Neural cell (in vitro differentiated cells): ENCODE measurements at regions not wholly inside any gene's neighbourhood (a gene's known extent, or its start where the extent isn't known, plus 50 kb on each side); places are given as distances from the start of the nearest gene placed in this dataset.
A peak's percentile ranks its signal among the peaks of the same experiment; 100 is the strongest.

Source experiments
- H2AFZ ChIP-seq: fragments of 200-600, 300-800 bp; sonication (generic), shearing (Covaris generic); 2 replicates; pipeline ENCODE4 v1.6.0; 2014; ENCODE audit warnings: low read depth, mild to moderate bottlenecking, antibody characterized with exemption, low read length, moderate library complexity
- H3F3A ChIP-seq: fragments of 200-600 bp; shearing (Covaris generic); 2 replicates; pipeline ENCODE4 v1.6.1; 2016; ENCODE audit warnings: mild to moderate bottlenecking, moderate library complexity, mixed read lengths, antibody characterized with exemption, low read length; ENCODE audit not compliant: insufficient read depth, poor library complexity, severe bottlenecking
- H3K27ac ChIP-seq: fragments of 200-600, 300-800 bp; sonication (generic), shearing (Covaris generic); 2 replicates; pipeline ENCODE4 v1.5.1; 2014; ENCODE audit warnings: mild to moderate bottlenecking, low read length, moderate library complexity
- H3K27me3 ChIP-seq: fragments of 300-800, 200-600 bp; sonication (generic), shearing (Covaris generic); 2 replicates; pipeline ENCODE4 v1.6.0; 2014; ENCODE audit warnings: mild to moderate bottlenecking, low read depth, low read length, moderate library complexity; ENCODE audit not compliant: insufficient read depth
- H3K36me3 ChIP-seq: fragments of 300-800, 200-600 bp; sonication (generic), shearing (Covaris generic); 2 replicates; pipeline ENCODE4 v1.5.1; 2014; ENCODE audit warnings: mild to moderate bottlenecking, antibody characterized with exemption, low read length, moderate library complexity; ENCODE audit not compliant: insufficient read depth
- H3K4me2 ChIP-seq: fragments of 300-800, 200-600 bp; sonication (generic), shearing (Covaris generic); 2 replicates; pipeline ENCODE4 v1.6.0; 2014; ENCODE audit warnings: mild to moderate bottlenecking, low read length
- H3K4me3 ChIP-seq: fragments of 300-800, 200-600 bp; sonication (generic), shearing (Covaris generic); 2 replicates; pipeline ENCODE4 v1.5.1; 2014; ENCODE audit warnings: mild to moderate bottlenecking, low read length, moderate library complexity
- H3K79me2 ChIP-seq: fragments of 200-600 bp; shearing (Covaris generic); replicated peaks from 2 replicates; pipeline ENCODE4 v1.6.0; 2014; ENCODE audit warnings: mild to moderate bottlenecking, low read length, moderate library complexity; ENCODE audit not compliant: insufficient read depth
- H3K9ac ChIP-seq: fragments of 300-800, 200-600 bp; sonication (generic), shearing (Covaris generic); 2 replicates; pipeline ENCODE4 v1.6.1; 2016; ENCODE audit warnings: mild to moderate bottlenecking, low read length, mixed read lengths
- H3K9me2 ChIP-seq: fragments of 200-600 bp; shearing (Covaris generic); 2 replicates; pipeline ENCODE4 v1.6.1; 2016; ENCODE audit warnings: mild to moderate bottlenecking, low read length, mixed read lengths; ENCODE audit not compliant: insufficient read depth
- H3K9me3 ChIP-seq: fragments of 200-600, 300-800 bp; sonication (generic), shearing (Covaris generic); 2 replicates; pipeline ENCODE4 v1.6.1; 2016; ENCODE audit warnings: mild to moderate bottlenecking, mixed run types, low read length, moderate library complexity, mixed read lengths
- H4K20me1 ChIP-seq: fragments of 200-600 bp; shearing (Covaris generic); 2 replicates; pipeline ENCODE4 v1.6.1; 2016; ENCODE audit warnings: mild to moderate bottlenecking, mixed run types; ENCODE audit not compliant: insufficient read depth
- EP300 ChIP-seq: fragments of 450-650 bp; conservative IDR thresholded peaks from 2 replicates; pipeline ENCODE4 v1.6.1; 2014; ENCODE audit warnings: antibody characterized with exemption, mild to moderate bottlenecking, moderate library complexity; ENCODE audit not compliant: poor library complexity, severe bottlenecking
- EZH2 ChIP-seq: fragments of 200-600, 300-800 bp; shearing (Covaris generic), sonication (generic); IDR thresholded peaks from 2 replicates; pipeline ENCODE4 v1.6.1; 2014; ENCODE audit warnings: antibody characterized with exemption, low read length, borderline replicate concordance, mild to moderate bottlenecking; ENCODE audit not compliant: insufficient read depth, poor library complexity, severe bottlenecking
- MXI1 ChIP-seq: fragments of 450-650 bp; conservative IDR thresholded peaks from 2 replicates; pipeline ENCODE4 v1.6.1; 2014; ENCODE audit warnings: antibody characterized with exemption, mild to moderate bottlenecking; ENCODE audit not compliant: poor library complexity, severe bottlenecking
- POLR2AphosphoS5 ChIP-seq: IDR thresholded peaks from 2 replicates; pipeline ENCODE4 v1.6.1; 2012
- RAD21 ChIP-seq: fragments of 450-650 bp; conservative IDR thresholded peaks from 2 replicates; pipeline ENCODE4 v1.6.1; 2014; ENCODE audit warnings: antibody characterized with exemption, mild to moderate bottlenecking, moderate library complexity
- REST ChIP-seq: IDR thresholded peaks from 2 replicates; pipeline ENCODE4 v1.6.1; 2012; ENCODE audit warnings: borderline replicate concordance
- SMC3 ChIP-seq: fragments of 450-650 bp; conservative IDR thresholded peaks from 2 replicates; pipeline ENCODE4 v1.6.1; 2014; ENCODE audit warnings: antibody characterized with exemption, mild to moderate bottlenecking, moderate library complexity; ENCODE audit not compliant: poor library complexity
- TAF1 ChIP-seq: IDR thresholded peaks from 2 replicates; pipeline ENCODE4 v1.6.1; 2012; ENCODE audit warnings: low read depth
- TF ChIP-seq, protein P1 (sequence below): fragments of 450-650 bp; IDR thresholded peaks from 2 replicates; pipeline ENCODE4 v1.5.1; 2014; ENCODE audit warnings: antibody characterized with exemption, mild to moderate bottlenecking, moderate library complexity; ENCODE audit not compliant: poor library complexity, severe bottlenecking

- no peak overlapping the region for H2AFZ ChIP-seq
- no peaks in the 10 kb centered on the region for H3F3A ChIP-seq
- H4K20me1 ChIP-seq: no peaks in the 10 kb centered on the region
- no peak overlapping the region for H3K4me2 ChIP-seq
- no peaks in the 10 kb centered on the region for H3K36me3 ChIP-seq
- H3K9ac ChIP-seq: no peak overlapping the region
- H3K79me2 ChIP-seq: no peaks in the 10 kb centered on the region
- H3K9me3 ChIP-seq: no peaks in the 10 kb centered on the region
- no peaks in the 10 kb centered on the region for H3K27me3 ChIP-seq
- TF ChIP-seq RAD21: peak; percentile 37
- TF ChIP-seq SMC3: peak; percentile 29
- TF ChIP-seq MXI1: no peak
- TF ChIP-seq TAF1: no peak
- H3K4me3 ChIP-seq: no peak overlapping the region
- no peak overlapping the region for H3K27ac ChIP-seq
- no peaks in the 10 kb centered on the region for H3K9me2 ChIP-seq
Observed at GRCh38 chrX:125436855-125437254, 117.2 kb downstream of the TEX13C start.

DNA sequence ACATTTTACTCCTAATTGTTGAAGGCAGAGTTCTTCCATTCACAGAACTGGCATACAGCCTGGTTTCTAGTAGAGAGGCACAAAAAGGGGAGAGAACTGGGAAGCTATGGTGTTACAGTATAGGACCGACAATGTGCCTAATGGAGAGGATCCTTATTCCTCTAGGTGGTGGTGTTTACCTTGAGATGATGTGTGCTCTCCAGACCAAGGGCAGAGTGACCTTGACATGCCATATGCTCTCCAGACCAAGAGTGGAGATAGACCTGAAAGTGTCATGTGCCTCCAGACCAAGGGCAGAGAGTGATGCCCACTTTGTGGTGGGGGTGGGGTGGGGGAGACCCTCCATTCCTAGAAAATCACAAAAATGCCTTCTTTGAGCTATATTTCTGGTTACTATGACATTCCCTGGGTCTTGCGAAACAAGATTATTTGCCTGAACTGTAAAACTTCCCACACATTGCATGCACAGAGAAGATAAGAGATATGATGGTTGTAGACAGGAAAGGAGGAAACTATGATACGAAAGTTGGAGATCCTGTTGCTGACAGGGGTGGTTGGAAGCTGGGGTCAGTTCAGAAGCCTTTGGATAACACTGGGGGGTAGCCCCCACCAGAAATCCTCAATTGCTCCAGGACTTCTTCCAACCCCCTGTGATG is 119.7 kb downstream of the TEX13C start:
- no peak overlapping the region for H2AFZ ChIP-seq
- no peaks in the 10 kb centered on the region for H3K9me2 ChIP-seq
- no peak overlapping the region for H3K4me2 ChIP-seq
- H3F3A ChIP-seq: no peaks in the 10 kb centered on the region
- TF ChIP-seq, protein P1, sequence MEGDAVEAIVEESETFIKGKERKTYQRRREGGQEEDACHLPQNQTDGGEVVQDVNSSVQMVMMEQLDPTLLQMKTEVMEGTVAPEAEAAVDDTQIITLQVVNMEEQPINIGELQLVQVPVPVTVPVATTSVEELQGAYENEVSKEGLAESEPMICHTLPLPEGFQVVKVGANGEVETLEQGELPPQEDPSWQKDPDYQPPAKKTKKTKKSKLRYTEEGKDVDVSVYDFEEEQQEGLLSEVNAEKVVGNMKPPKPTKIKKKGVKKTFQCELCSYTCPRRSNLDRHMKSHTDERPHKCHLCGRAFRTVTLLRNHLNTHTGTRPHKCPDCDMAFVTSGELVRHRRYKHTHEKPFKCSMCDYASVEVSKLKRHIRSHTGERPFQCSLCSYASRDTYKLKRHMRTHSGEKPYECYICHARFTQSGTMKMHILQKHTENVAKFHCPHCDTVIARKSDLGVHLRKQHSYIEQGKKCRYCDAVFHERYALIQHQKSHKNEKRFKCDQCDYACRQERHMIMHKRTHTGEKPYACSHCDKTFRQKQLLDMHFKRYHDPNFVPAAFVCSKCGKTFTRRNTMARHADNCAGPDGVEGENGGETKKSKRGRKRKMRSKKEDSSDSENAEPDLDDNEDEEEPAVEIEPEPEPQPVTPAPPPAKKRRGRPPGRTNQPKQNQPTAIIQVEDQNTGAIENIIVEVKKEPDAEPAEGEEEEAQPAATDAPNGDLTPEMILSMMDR: no peak
- TF ChIP-seq REST: no peak
- H4K20me1 ChIP-seq: no peaks in the 10 kb centered on the region
- no peak overlapping the region for H3K9ac ChIP-seq
- H3K4me3 ChIP-seq: no peak overlapping the region
- no peaks in the 10 kb centered on the region for H3K36me3 ChIP-seq
- H3K79me2 ChIP-seq: no peaks in the 10 kb centered on the region
- no peaks in the 10 kb centered on the region for H3K9me3 ChIP-seq
- H3K27ac ChIP-seq: no peak overlapping the region
- H3K27me3 ChIP-seq: no peaks in the 10 kb centered on the region

DNA sequence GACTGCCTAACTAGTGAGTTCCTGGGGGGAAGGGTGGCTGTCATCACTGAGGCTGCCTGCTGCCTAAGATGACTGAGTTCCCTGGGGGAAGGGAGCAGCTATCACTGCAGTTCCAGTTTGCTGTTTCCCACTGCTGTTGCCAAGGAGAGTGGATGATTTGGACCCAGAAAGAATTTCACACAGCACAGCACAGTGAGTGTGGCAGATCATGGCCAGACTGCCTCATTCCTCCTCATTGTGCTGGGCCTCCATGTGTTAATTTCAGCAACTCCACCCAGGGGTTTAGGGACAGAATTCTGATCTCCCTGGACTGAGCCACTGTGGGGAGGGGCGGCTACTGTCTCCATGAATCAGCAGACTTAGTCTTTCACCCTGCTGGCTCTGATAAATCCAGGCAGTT is 125.0 kb downstream of the TEX13C start:
- no peaks in the 10 kb centered on the region for H4K20me1 ChIP-seq
- H2AFZ ChIP-seq: no peak overlapping the region
- no peak overlapping the region for H3K9ac ChIP-seq
- no peak overlapping the region for H3K4me2 ChIP-seq
- no peaks in the 10 kb centered on the region for H3K9me3 ChIP-seq
- no peaks in the 10 kb centered on the region for H3K36me3 ChIP-seq
- no peak for TF ChIP-seq EP300
- TF ChIP-seq RAD21: no peak
- no peak for TF ChIP-seq MXI1
- TF ChIP-seq SMC3: no peak
- no peak for TF ChIP-seq TAF1
- TF ChIP-seq POLR2AphosphoS5: no peak
- TF ChIP-seq EZH2: no peak
- TF ChIP-seq, protein P1: no peak
- H3K4me3 ChIP-seq: no peak overlapping the region
- no peaks in the 10 kb centered on the region for H3K79me2 ChIP-seq
- H3K9me2 ChIP-seq: no peaks in the 10 kb centered on the region
- no peak overlapping the region for H3K27ac ChIP-seq
- no peaks in the 10 kb centered on the region for H3F3A ChIP-seq
- no peaks in the 10 kb centered on the region for H3K27me3 ChIP-seq
